Fibroblast of lung (primary cell): ENCODE measurements at regions not wholly inside any gene's neighbourhood (a gene's known extent, or its start where the extent isn't known, plus 50 kb on each side); places are given as distances from the start of the nearest gene placed in this dataset.

Source experiments
- DNase-seq, 2 donors: peaks; one replicate each; pipeline versions ENCODE4 v3.0.0 to v3.0.0-alpha.2; 2010; ENCODE audit warnings: low read depth in 2 of 2
- H2AFZ ChIP-seq: 2 replicates; pipeline ENCODE4 v1.5.1; 2012; ENCODE audit warnings: low read length, control low read depth, inconsistent platforms
- H3K27ac ChIP-seq: 2 replicates; pipeline ENCODE4 v1.5.1; 2011; ENCODE audit warnings: low read length, control low read depth; ENCODE audit not compliant: insufficient read depth
- H3K27me3 ChIP-seq: 2 replicates; pipeline ENCODE4 v1.5.1; 2011; ENCODE audit warnings: mild to moderate bottlenecking, low read length; ENCODE audit not compliant: control insufficient read depth, insufficient read depth
- H3K36me3 ChIP-seq: 2 replicates; pipeline ENCODE4 v1.5.1; 2011; ENCODE audit warnings: low read length; ENCODE audit not compliant: control insufficient read depth, insufficient read depth
- H3K4me1 ChIP-seq: 2 replicates; pipeline ENCODE4 v1.5.1; 2011; ENCODE audit warnings: low read length; ENCODE audit not compliant: control insufficient read depth, insufficient read depth; ENCODE audit errors: extremely low read depth
- H3K4me2 ChIP-seq: 2 replicates; pipeline ENCODE4 v1.5.1; 2011; ENCODE audit warnings: low read length, control low read depth; ENCODE audit not compliant: insufficient read depth; ENCODE audit errors: extremely low read depth
- H3K4me3 ChIP-seq, 4 experiments: fragments of 200-600 bp in 1 of 4; sonication (generic) in 1 of 4; replicated peaks in 1 of 4; 2 replicates each; pipeline ENCODE4 v1.5.1; 2011 to 2016; ENCODE audit warnings: low read length in 4 of 4, low read depth in 3 of 4, mild to moderate bottlenecking in 3 of 4, control low read depth in 2 of 4, inconsistent platforms in 1 of 4, mixed read lengths in 1 of 4; ENCODE audit not compliant: insufficient read depth in 1 of 4; ENCODE audit errors: control extremely low read depth in 1 of 4
- H3K79me2 ChIP-seq: 2 replicates; pipeline ENCODE4 v1.5.1; 2012; ENCODE audit warnings: mild to moderate bottlenecking, low read length, inconsistent platforms; ENCODE audit not compliant: control insufficient read depth, insufficient read depth
- H3K9ac ChIP-seq: 2 replicates; pipeline ENCODE4 v1.5.1; 2011; ENCODE audit warnings: mild to moderate bottlenecking, low read length, control low read depth; ENCODE audit not compliant: insufficient read depth
- H3K9me3 ChIP-seq: 2 replicates; pipeline ENCODE4 v1.5.1; 2012; ENCODE audit warnings: low read depth, low read length; ENCODE audit not compliant: control insufficient read depth, insufficient read depth
- H4K20me1 ChIP-seq: 2 replicates; pipeline ENCODE4 v1.5.1; 2011; ENCODE audit warnings: low read length; ENCODE audit not compliant: control insufficient read depth, insufficient read depth; ENCODE audit errors: extremely low read depth
- EZH2 ChIP-seq: IDR thresholded peaks from 2 replicates; pipeline ENCODE4 v1.5.1; 2012; ENCODE audit warnings: low read length, control low read depth, mild to moderate bottlenecking; ENCODE audit errors: missing control alignments
- TF ChIP-seq, protein P1 (sequence below), 2 donors: IDR thresholded peaks in 1 of 2; conservative IDR thresholded peaks in 1 of 2; 1 replicate in 1 of 2; 2 replicates in 1 of 2; pipeline ENCODE4 v1.5.1; 2011 to 2012; ENCODE audit warnings: low read length in 2 of 2, control low read depth in 1 of 2, inconsistent platforms in 1 of 2, low read depth in 1 of 2, mild to moderate bottlenecking in 1 of 2

GRCh38 chr5:89255845-89256463 is 373.0 kb upstream of the MEF2C start:
- Histone ChIP-seq H3K27ac (no peak overlapping the region), H4K20me1 (no peaks in the 10 kb centered on the region), H3K9me3 (no peaks in the 10 kb centered on the region), H3K79me2 (no peaks in the 10 kb centered on the region), H3K4me2 (no peak overlapping the region), H2AFZ (no peak overlapping the region), H3K4me3 (no peak overlapping the region), H3K9ac (no peak overlapping the region), H3K4me1 (no peaks in the 10 kb centered on the region), H3K36me3 (no peaks in the 10 kb centered on the region), H3K27me3 (no peaks in the 10 kb centered on the region)
- no peak for TF ChIP-seq EZH2
- TF ChIP-seq, protein P1, sequence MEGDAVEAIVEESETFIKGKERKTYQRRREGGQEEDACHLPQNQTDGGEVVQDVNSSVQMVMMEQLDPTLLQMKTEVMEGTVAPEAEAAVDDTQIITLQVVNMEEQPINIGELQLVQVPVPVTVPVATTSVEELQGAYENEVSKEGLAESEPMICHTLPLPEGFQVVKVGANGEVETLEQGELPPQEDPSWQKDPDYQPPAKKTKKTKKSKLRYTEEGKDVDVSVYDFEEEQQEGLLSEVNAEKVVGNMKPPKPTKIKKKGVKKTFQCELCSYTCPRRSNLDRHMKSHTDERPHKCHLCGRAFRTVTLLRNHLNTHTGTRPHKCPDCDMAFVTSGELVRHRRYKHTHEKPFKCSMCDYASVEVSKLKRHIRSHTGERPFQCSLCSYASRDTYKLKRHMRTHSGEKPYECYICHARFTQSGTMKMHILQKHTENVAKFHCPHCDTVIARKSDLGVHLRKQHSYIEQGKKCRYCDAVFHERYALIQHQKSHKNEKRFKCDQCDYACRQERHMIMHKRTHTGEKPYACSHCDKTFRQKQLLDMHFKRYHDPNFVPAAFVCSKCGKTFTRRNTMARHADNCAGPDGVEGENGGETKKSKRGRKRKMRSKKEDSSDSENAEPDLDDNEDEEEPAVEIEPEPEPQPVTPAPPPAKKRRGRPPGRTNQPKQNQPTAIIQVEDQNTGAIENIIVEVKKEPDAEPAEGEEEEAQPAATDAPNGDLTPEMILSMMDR (conservative IDR thresholded peaks at IDR 0.05 in 1 of 2, IDR thresholded peaks at IDR 0.05 in 1 of 2; ENCODE audit: low read depth in 1 of 2, low read length in 2 of 2): no peak
- DNase-seq: peak; percentile 67 to 81

DNA sequence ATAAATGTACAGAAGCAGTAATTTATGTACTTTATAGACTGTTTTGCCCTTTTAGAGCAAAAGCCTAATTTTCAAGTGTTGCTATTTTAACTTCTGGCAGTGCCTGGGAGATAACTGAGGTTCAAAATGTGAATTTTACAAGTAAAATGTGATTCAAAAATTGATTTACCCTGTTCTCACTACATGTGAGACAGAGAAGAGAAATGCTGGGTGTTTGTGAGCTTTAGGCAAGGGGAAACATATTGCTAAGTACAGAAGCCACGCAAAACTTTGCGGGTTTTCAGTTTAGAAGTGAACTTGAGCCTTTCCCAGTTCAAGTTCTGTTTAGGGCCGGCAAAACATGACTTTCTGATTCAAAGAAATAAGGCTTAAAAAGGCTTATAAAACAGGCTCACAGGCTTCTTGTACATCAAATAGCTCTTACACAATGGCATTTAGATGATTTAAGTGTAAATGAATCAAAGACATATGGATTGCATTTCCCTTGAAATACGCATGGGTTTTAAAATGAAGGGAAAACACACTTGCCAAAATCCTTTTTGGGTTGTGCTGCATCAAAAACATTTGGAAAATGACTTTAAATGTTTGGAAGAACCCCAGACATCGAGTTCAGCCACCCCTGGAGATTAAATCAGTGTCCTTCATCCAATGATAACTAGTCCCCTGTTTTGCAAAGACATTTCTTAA is 370.8 kb upstream of the MEF2C start:
- Histone ChIP-seq H3K79me2 (no peaks in the 10 kb centered on the region), H3K4me1 (no peaks in the 10 kb centered on the region), H3K4me3 (no peak overlapping the region), H4K20me1 (no peaks in the 10 kb centered on the region), H2AFZ (no peak overlapping the region), H3K27ac (no peak overlapping the region), H3K27me3 (no peaks in the 10 kb centered on the region), H3K4me2 (no peak overlapping the region), H3K36me3 (no peaks in the 10 kb centered on the region), H3K9me3 (no peaks in the 10 kb centered on the region), H3K9ac (no peak overlapping the region)
- DNase-seq: no peak
- TF ChIP-seq EZH2: no peak
- TF ChIP-seq, protein P1 (conservative IDR thresholded peaks at IDR 0.05 in 1 of 2, IDR thresholded peaks at IDR 0.05 in 1 of 2; ENCODE audit: low read depth in 1 of 2, low read length in 2 of 2): no peak

- no peaks in the 10 kb centered on the region for H3K79me2 ChIP-seq
- H2AFZ ChIP-seq: no peak overlapping the region
- no peaks in the 10 kb centered on the region for H3K36me3 ChIP-seq
- no peaks in the 10 kb centered on the region for H4K20me1 ChIP-seq
- H3K27ac ChIP-seq: no peak overlapping the region
- H3K9me3 ChIP-seq: no peaks in the 10 kb centered on the region
- DNase-seq: no peak
- H3K4me3 ChIP-seq: no peak overlapping the region
- H3K27me3 ChIP-seq: no peaks in the 10 kb centered on the region
- no peaks in the 10 kb centered on the region for H3K4me1 ChIP-seq
- TF ChIP-seq, protein P1 (conservative IDR thresholded peaks at IDR 0.05 in 1 of 2, IDR thresholded peaks at IDR 0.05 in 1 of 2; ENCODE audit: low read depth in 1 of 2, low read length in 2 of 2): no peak
- no peak for TF ChIP-seq EZH2
- no peak overlapping the region for H3K4me2 ChIP-seq
- no peak overlapping the region for H3K9ac ChIP-seq
Observed at GRCh38 chr5:89246864-89247263, 363.9 kb upstream of the MEF2C start.
